NOMO-1 treated with dmso at 0.1 percent for 144 hours (cell line): ENCODE measurements at regions not wholly inside any gene's neighbourhood (a gene's known extent, or its start where the extent isn't known, plus 50 kb on each side); places are given as distances from the start of the nearest gene placed in this dataset.
"Not testable (repeated sequence)": the region's sequence is repeated elsewhere in the genome, so short reads cannot be mapped to it uniquely, and the experiment has no call there.

Experiments
- DNase-seq: peaks from one replicate; lab custom pipeline; 2025; ENCODE audit not compliant: unreplicated experiment; lab: John Stamatoyannopoulos, UW

GRCh38 chr7:156516791-156517378 is 123.7 kb upstream of the RNF32 start:
- no peak for DNase-seq

GRCh38 chr7:156515911-156516790 is 124.4 kb upstream of the RNF32 start:
- DNase-seq, result no peak

GRCh38 chr7:156514851-156515250 is 125.7 kb upstream of the RNF32 start:
- no peak for DNase-seq

- no peak for DNase-seq
Observed at GRCh38 chr7:156511426-156511825, 129.1 kb upstream of the RNF32 start.

DNA sequence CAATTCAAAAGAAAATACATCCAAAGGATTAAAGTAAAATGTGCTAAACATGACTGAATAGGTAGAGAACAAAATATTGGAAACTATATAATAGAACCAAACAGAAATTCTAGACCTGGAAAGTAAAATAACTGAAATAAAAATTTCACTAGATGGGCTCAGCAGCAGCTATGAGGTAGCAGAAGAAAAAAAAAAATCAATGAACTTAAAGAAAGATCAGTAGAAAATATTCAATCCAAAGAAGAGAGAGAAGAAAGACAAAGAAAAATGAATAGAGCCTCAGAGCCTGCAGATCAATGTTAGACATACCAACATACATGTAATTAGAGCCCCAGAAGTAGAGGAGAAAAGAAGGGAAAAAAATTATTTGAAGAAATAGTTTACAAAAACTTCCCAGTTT is 129.6 kb upstream of the RNF32 start:
- no peak for DNase-seq

GRCh38 chr7:156509216-156509615 is 131.4 kb upstream of the RNF32 start:
- no peak for DNase-seq

DNA sequence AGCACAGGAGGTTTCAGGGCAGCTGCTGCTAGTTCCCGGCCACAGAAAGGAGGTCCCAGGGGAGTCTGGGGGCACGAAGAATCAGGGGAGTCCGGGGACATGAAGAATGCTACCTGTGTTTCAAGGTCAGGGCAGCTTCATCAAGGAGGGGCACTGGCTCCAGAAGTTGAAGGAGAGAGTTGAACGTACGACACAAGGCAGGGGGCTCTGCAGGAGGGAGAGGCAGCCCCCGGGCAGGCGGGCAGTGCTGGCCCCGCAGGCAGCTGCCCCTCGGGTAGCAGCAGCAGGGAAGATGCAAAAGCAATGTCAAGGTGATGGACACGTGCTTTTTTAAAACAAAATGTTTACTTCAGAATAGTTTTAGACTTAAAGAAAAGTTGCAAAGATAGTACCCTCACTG is 134.7 kb upstream of the RNF32 start:
- DNase-seq, result no peak

GRCh38 chr7:156504687-156505545 is 135.7 kb upstream of the RNF32 start:
- no peak for DNase-seq

- DNase-seq, result no peak
Observed at GRCh38 chr7:156504006-156504405, 136.6 kb upstream of the RNF32 start.

DNA sequence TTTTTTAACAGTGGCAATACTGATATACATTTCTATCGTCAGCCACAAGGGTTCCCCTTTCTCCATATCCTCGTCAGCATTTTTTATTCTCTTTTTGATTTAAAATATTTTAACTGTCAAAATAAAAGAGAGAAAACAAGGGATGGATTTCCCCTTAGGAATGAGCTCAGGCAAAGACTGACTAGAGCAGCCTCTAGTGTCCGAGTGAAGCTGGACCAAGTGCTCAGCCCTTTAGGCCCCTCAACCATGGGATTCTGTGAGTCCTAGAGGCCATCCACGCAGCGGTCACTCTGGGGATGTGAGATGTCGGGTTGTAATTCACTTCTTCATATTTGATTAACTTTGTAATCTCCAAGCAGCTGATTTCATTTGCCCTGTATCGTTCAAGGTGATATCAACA is 137.4 kb upstream of the RNF32 start:
- no peak for DNase-seq

DNA sequence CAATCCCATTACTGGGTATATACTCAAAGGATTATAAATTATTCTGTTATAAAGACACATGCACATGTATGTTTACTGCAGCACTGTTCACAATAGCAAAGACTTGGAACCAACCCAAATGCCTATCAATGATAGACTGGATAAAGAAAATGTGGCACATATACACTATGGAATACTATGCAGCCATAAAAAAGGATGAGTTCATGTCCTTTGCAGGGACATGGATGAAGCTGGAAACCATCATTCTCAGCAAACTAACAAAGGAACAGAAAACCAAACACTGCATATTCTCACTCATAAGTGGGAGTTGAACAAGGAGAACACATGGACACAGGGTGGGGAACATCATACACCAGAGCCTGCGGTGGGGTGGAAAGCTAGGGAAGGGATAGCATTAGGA is 138.8 kb upstream of the RNF32 start:
- DNase-seq, result not testable (repeated sequence)

GRCh38 chr7:156499247-156499881 is 141.2 kb upstream of the RNF32 start:
- no peak for DNase-seq

GRCh38 chr7:156497776-156498509 is 142.6 kb upstream of the RNF32 start:
- DNase-seq, result no peak

- DNase-seq, result no peak
Observed at GRCh38 chr7:156496865-156497264, 143.7 kb upstream of the RNF32 start.

GRCh38 chr7:156496363-156496769 is 144.2 kb upstream of the RNF32 start:
- no peak for DNase-seq

DNA sequence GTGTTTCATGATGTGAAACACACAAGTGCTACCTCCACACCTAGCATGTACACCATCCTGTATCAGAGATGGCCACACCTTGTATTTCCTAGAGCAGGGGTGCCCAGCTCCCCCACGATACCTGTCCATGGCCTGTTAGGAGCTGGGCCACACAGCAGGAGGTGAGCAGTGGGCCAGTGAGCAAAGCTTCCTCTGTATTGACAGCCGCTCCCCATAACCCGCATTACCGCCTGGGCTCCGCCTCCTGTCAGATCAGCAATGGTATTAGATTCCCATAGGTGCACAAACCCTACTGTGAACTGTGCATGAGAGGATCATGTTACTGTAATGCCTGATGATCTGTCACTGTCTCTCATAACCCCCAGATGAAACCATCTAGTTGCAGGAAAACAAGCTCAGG is 145.6 kb upstream of the RNF32 start:
- DNase-seq, result no peak

GRCh38 chr7:156493942-156494341 is 146.6 kb upstream of the RNF32 start:
- no peak for DNase-seq

DNA sequence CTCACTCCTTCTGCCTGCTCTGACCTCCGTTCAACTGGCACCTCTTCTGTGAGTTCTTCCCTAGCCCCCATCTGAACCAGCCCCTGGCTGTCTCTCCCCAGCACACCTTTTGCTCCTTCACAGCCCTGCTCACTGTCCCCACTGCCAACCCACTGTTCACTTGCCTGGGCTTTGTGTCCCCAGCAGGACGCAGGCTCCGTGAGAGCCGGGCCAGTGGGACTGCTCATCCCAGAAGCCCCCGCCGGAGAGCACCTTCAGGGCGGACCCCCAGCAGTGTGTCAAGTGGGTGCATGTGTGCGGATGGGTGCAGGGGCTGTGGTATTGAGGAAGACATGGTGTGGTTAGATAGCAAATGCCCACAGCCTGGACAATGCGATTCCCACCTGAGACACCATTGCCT is 148.4 kb upstream of the RNF32 start:
- DNase-seq, result no peak

DNA sequence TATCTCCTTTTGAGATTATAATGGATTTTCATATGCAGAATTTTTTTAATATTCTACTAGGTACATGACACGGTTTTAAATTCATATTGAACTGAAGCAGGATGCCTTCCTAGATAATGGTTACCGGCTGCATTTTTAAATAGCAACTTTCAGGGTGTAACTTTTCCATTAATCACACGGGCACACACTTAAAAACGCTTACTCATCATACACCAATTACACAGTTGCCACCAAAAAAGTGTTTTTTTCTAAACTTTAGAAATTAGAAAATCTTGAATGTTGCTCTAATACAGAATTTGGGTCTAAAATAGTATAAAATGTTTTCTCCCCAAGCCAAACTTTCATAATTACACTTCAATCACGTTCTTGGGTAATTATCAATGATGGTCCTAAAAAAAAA is 149.1 kb upstream of the RNF32 start:
- DNase-seq, result no peak

DNA sequence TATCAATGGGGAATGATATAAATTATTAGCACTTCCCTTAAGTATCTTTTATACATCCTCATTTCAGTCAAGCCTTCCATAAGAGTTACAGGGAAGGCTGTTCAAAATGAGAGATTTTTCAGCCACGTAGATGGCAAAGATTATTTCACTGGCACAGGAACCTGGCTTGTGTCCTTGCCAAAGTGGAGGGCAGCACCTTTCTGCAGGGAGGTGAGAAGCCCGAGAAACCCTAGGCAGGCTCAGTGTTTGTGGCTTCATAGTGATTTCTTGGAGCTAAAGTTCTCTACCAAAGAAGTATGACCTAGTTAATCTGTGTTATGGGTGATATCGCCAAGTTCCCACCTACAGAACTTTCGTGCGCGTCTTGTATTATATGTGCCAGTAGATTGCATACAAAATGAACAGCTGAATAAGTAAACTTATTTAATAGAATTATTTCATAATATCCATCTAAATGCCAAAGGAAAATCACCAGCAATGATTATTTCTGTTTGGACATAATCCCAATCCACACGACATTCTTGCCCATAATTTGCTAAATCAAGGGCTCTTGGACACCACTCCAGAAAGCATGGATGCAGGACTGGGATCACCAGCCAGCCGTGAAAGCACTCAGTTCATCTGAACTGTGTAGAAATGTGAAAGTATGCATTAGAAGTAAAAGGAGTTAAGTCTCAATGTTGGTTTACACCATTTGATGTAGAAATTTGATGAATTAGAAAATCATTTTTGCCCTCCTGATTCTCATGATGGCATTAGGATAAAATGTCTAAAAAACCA is 150.4 kb upstream of the RNF32 start:
- DNase-seq, result no peak
